ENCODE measurements at regions not wholly inside any gene's neighbourhood (a gene's known extent, or its start where the extent isn't known, plus 50 kb on each side); places are given as distances from the start of the nearest gene placed in this dataset.

DNA sequence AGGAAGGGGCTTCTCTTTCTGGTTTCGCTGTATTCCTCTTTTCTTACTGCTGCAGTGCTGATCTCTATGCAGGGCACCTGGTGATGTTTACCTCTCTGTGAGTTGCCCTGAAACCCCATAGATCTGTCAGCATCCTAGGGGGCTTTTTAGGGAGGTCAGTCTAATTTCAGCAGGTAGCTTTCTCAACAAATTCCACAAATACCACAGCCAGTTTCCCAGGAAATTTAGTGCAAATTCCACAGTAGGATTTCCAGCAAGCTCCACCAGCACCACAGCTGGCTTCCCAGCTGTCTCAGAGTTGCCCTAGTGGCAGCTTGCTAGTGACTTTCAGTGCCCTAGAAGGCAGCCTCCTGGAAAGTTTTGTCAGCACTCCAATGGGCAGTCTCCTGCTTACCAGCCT lies 379.1 kb upstream of the SMC2 start (continued):
- TF ChIP-seq, protein P1, sequence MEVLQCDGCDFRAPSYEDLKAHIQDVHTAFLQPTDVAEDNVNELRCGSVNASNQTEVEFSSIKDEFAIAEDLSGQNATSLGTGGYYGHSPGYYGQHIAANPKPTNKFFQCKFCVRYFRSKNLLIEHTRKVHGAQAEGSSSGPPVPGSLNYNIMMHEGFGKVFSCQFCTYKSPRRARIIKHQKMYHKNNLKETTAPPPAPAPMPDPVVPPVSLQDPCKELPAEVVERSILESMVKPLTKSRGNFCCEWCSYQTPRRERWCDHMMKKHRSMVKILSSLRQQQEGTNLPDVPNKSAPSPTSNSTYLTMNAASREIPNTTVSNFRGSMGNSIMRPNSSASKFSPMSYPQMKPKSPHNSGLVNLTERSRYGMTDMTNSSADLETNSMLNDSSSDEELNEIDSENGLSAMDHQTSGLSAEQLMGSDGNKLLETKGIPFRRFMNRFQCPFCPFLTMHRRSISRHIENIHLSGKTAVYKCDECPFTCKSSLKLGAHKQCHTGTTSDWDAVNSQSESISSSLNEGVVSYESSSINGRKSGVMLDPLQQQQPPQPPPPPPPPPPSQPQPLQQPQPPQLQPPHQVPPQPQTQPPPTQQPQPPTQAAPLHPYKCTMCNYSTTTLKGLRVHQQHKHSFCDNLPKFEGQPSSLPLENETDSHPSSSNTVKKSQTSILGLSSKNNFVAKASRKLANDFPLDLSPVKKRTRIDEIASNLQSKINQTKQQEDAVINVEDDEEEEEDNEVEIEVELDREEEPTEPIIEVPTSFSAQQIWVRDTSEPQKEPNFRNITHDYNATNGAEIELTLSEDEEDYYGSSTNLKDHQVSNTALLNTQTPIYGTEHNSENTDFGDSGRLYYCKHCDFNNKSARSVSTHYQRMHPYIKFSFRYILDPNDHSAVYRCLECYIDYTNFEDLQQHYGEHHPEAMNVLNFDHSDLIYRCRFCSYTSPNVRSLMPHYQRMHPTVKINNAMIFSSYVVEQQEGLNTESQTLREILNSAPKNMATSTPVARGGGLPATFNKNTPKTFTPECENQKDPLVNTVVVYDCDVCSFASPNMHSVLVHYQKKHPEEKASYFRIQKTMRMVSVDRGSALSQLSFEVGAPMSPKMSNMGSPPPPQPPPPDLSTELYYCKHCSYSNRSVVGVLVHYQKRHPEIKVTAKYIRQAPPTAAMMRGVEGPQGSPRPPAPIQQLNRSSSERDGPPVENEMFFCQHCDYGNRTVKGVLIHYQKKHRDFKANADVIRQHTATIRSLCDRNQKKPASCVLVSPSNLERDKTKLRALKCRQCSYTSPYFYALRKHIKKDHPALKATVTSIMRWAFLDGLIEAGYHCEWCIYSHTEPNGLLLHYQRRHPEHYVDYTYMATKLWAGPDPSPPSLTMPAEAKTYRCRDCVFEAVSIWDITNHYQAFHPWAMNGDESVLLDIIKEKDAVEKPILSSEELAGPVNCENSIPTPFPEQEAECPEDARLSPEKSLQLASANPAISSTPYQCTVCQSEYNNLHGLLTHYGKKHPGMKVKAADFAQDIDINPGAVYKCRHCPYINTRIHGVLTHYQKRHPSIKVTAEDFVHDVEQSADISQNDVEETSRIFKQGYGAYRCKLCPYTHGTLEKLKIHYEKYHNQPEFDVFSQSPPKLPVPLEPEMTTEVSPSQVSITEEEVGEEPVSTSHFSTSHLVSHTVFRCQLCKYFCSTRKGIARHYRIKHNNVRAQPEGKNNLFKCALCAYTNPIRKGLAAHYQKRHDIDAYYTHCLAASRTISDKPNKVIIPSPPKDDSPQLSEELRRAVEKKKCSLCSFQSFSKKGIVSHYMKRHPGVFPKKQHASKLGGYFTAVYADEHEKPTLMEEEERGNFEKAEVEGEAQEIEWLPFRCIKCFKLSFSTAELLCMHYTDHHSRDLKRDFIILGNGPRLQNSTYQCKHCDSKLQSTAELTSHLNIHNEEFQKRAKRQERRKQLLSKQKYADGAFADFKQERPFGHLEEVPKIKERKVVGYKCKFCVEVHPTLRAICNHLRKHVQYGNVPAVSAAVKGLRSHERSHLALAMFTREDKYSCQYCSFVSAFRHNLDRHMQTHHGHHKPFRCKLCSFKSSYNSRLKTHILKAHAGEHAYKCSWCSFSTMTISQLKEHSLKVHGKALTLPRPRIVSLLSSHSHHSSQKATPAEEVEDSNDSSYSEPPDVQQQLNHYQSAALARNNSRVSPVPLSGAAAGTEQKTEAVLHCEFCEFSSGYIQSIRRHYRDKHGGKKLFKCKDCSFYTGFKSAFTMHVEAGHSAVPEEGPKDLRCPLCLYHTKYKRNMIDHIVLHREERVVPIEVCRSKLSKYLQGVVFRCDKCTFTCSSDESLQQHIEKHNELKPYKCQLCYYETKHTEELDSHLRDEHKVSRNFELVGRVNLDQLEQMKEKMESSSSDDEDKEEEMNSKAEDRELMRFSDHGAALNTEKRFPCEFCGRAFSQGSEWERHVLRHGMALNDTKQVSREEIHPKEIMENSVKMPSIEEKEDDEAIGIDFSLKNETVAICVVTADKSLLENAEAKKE (CRISPR knock-in tag; IDR thresholded peaks at IDR 0.05) = no peak
- TF ChIP-seq, protein P2, sequence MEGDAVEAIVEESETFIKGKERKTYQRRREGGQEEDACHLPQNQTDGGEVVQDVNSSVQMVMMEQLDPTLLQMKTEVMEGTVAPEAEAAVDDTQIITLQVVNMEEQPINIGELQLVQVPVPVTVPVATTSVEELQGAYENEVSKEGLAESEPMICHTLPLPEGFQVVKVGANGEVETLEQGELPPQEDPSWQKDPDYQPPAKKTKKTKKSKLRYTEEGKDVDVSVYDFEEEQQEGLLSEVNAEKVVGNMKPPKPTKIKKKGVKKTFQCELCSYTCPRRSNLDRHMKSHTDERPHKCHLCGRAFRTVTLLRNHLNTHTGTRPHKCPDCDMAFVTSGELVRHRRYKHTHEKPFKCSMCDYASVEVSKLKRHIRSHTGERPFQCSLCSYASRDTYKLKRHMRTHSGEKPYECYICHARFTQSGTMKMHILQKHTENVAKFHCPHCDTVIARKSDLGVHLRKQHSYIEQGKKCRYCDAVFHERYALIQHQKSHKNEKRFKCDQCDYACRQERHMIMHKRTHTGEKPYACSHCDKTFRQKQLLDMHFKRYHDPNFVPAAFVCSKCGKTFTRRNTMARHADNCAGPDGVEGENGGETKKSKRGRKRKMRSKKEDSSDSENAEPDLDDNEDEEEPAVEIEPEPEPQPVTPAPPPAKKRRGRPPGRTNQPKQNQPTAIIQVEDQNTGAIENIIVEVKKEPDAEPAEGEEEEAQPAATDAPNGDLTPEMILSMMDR (conservative IDR thresholded peaks at IDR 0.05; ENCODE audit: low read depth in 2 of 2) = no peak
- TF ChIP-seq EZH2phosphoT487 (IDR thresholded peaks at IDR 0.05; ENCODE audit: unreplicated experiment) = no peak
- no peak for TF ChIP-seq ZNF331 (CRISPR knock-in tag; IDR thresholded peaks at IDR 0.05; ENCODE audit: low read depth)

- ATAC-seq (no peak), DNase-seq (ENCODE audit: low spot score) (no peak)
- H3F3A ChIP-seq (replicated peaks; ENCODE audit: low read depth) = no peaks in the 10 kb centered on the region
- H2AFZ ChIP-seq = no peak overlapping the region
- no peaks in the 10 kb centered on the region for H3K4me1 ChIP-seq (ENCODE audit: insufficient read depth)
- no peak overlapping the region for H3K27ac ChIP-seq (ENCODE audit: low read depth)
- Mint-ChIP-seq H3K4me3 (no peak overlapping the region), H3K9me3 (peaks cover 69% of the 10 kb centered on the region), H3K36me3 (ENCODE audit: low read depth) (peaks cover 26% of the 10 kb centered on the region), H3K27me3 (ENCODE audit: insufficient read depth, low read depth, poor library complexity) (no peaks in the 10 kb centered on the region), H3K27ac (no peak overlapping the region), H3K4me1 (no peaks in the 10 kb centered on the region)
- no peaks in the 10 kb centered on the region for H4K20me1 ChIP-seq (replicated peaks; ENCODE audit: insufficient read depth)
- H3K4me3 ChIP-seq = no peak overlapping the region
- no peaks in the 10 kb centered on the region for H3K79me2 ChIP-seq (replicated peaks; ENCODE audit: insufficient read depth)
- no peaks in the 10 kb centered on the region for H3K9me2 ChIP-seq (ENCODE audit: insufficient read depth)
- H3K36me3 ChIP-seq (ENCODE audit: insufficient read depth) = no peaks in the 10 kb centered on the region
- H3K27me3 ChIP-seq (ENCODE audit: insufficient read depth) = no peaks in the 10 kb centered on the region
- no peak overlapping the region for H3K4me2 ChIP-seq
- TF ChIP-seq, protein P3, sequence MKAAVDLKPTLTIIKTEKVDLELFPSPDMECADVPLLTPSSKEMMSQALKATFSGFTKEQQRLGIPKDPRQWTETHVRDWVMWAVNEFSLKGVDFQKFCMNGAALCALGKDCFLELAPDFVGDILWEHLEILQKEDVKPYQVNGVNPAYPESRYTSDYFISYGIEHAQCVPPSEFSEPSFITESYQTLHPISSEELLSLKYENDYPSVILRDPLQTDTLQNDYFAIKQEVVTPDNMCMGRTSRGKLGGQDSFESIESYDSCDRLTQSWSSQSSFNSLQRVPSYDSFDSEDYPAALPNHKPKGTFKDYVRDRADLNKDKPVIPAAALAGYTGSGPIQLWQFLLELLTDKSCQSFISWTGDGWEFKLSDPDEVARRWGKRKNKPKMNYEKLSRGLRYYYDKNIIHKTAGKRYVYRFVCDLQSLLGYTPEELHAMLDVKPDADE (IDR thresholded peaks at IDR 0.05) = no peak
- no peak for TF ChIP-seq STAT1 (IDR thresholded peaks at IDR 0.05; ENCODE audit: unreplicated experiment)
- no peak for TF ChIP-seq ZNF114 (CRISPR knock-in tag; IDR thresholded peaks at IDR 0.05)
- TF ChIP-seq REST (IDR thresholded peaks at IDR 0.05; ENCODE audit: unreplicated experiment) = no peak
- no peak for TF ChIP-seq EZH2 (IDR thresholded peaks at IDR 0.05; ENCODE audit: low read depth, unreplicated experiment)
- no peak for TF ChIP-seq POLR2AphosphoS5 (IDR thresholded peaks at IDR 0.05; ENCODE audit: low read depth)
- TF ChIP-seq JUNB (IDR thresholded peaks at IDR 0.05; ENCODE audit: unreplicated experiment) = no peak
- no peak for TF ChIP-seq CREB1 (CRISPR knock-in tag; IDR thresholded peaks at IDR 0.05; ENCODE audit: low read depth)
- TF ChIP-seq ZNF331 (CRISPR knock-in tag; IDR thresholded peaks at IDR 0.05; ENCODE audit: low read depth) = no peak
- TF ChIP-seq EZH2phosphoT487 (IDR thresholded peaks at IDR 0.05; ENCODE audit: unreplicated experiment) = no peak
- no peak for TF ChIP-seq NANOG (IDR thresholded peaks at IDR 0.05; ENCODE audit: borderline replicate concordance)
These were observed 373.1 kb upstream of the SMC2 start for GRCh38 chr9:103721056-103721455.
